Gastrocnemius medialis (tissue), 4 donors: ENCODE measurements at regions not wholly inside any gene's neighbourhood (a gene's known extent, or its start where the extent isn't known, plus 50 kb on each side); places are given as distances from the start of the nearest gene placed in this dataset.
A peak's percentile ranks its signal among the peaks of the same experiment; 100 is the strongest.

Experiments used
- ATAC-seq, 2 donors: fragments of 150-250 bp; one replicate each; pipeline ENCODE4 v1.9.1; 2016
- DNase-seq, 2 donors: peaks; one replicate each; pipeline ENCODE4 v3.0.0-alpha.2; 2019
- H3K27ac ChIP-seq, 4 donors: fragments of 200-600 bp; sonication (generic); 1 replicate in 1 of 4; 2 replicates in 3 of 4; pipeline ENCODE4 v1.5.1; 2016 to 2018; ENCODE audit warnings: mild to moderate bottlenecking in 2 of 4, moderate library complexity in 1 of 4
- H3K27me3 ChIP-seq, 3 donors: fragments of 200-600 bp; sonication (generic) in 2 of 3; 1 replicate in 1 of 3; 2 replicates in 2 of 3; pipeline versions ENCODE4 v1.5.1 to v1.6.0; 2016 to 2019; ENCODE audit warnings: mild to moderate bottlenecking in 1 of 3, moderate library complexity in 1 of 3
- H3K36me3 ChIP-seq, 2 donors: fragments of 200-600 bp; sonication (generic) in 1 of 2; one replicate each; pipeline ENCODE4 v1.5.1; 2017 to 2018
- H3K4me1 ChIP-seq, 2 donors: fragments of 200-600 bp; sonication (generic) in 1 of 2; one replicate each; pipeline ENCODE4 v1.5.1; 2016 to 2017; ENCODE audit warnings: mild to moderate bottlenecking in 2 of 2
- H3K4me3 ChIP-seq, 4 donors: fragments of 200-600 bp; sonication (generic) in 3 of 4; 1 replicate in 1 of 4; 2 replicates in 3 of 4; pipeline ENCODE4 v1.5.1; 2016 to 2019; ENCODE audit warnings: mild to moderate bottlenecking in 2 of 4
- H3K9me3 ChIP-seq, 3 donors: fragments of 200-600 bp; sonication (generic) in 2 of 3; 1 replicate in 1 of 3; 2 replicates in 2 of 3; pipeline ENCODE4 v1.5.1; 2016 to 2019
- CTCF ChIP-seq, 5 experiments: fragments of 450-650 bp in 3 of 5; fragments of 200-600 bp in 2 of 5; sonication (generic) in 2 of 5; IDR thresholded peaks in 4 of 5; conservative IDR thresholded peaks in 1 of 5; 1 replicate in 4 of 5; 2 replicates in 1 of 5; pipeline ENCODE4 v1.5.1; 2016 to 2019; ENCODE audit warnings: antibody characterized with exemption in 5 of 5, mild to moderate bottlenecking in 3 of 5, moderate library complexity in 3 of 5
- POLR2A ChIP-seq, 2 donors: fragments of 450-650 bp; IDR thresholded peaks; one replicate each; pipeline ENCODE4 v1.6.1; 2017; ENCODE audit warnings: antibody characterized with exemption in 2 of 2, mild to moderate bottlenecking in 2 of 2, moderate library complexity in 2 of 2
- in situ Hi-C, 4 donors: fragments of 200-750 bp; cut with MboI; loops; one replicate each; pipeline versions ENCODE4 v1.15.0 to v1.8.0; 2017; ENCODE audit warnings: low sequenced_read_pairs in 4 of 4
- intact Hi-C: fragments of 100-400 bp; cut with DNase I; formaldehyde crosslinking; loops from one replicate; pipeline ENCODE4 v1.15.1; 2023; ENCODE audit warnings: low total_unique reads

GRCh38 chr20:39105551-39105950 lies 143.4 kb downstream of the DHX35 start:
- H3K27ac ChIP-seq, result no peak overlapping the region
- H3K36me3 ChIP-seq, result no peaks in the 10 kb centered on the region
- in situ Hi-C loops (no loop called here), intact Hi-C loops (no loop called here)
- no peaks in the 10 kb centered on the region for H3K4me1 ChIP-seq
- TF ChIP-seq CTCF (IDR thresholded peaks at IDR 0.05 in 4 of 5, conservative IDR thresholded peaks at IDR 0.05 in 1 of 5), result no peak
- no peak for TF ChIP-seq POLR2A (IDR thresholded peaks at IDR 0.05)
- H3K9me3 ChIP-seq, result no peaks in the 10 kb centered on the region
- ATAC-seq, result no peak
- H3K4me3 ChIP-seq, result no peak overlapping the region
- DNase-seq, result no peak
- peaks cover 8 to 14% (median 8%) of the 10 kb centered on the region in 3 donors for H3K27me3 ChIP-seq

DNA sequence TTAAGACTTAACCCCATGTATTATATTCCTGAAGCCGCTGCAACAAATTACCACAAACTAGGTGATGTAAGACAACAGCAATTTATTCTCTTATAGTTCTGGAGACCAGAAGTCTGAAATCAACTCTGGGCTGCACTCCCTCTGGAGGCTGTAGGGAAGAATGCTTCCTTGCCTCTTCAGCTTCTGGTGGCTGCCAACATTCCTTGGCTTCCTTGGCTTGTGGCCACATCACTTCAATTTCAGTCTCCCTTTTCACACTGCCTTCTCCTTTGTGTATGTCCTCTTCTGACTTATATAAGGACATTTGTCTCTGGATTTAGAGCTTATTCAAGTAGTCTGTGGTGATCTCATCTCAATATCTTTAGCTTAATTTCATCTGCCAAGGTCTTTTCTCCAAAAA lies 141.6 kb downstream of the DHX35 start:
- H3K4me3 ChIP-seq, result no peak overlapping the region
- DNase-seq (no peak), ATAC-seq (peak in 1 of 2 donors; percentile 14)
- peaks cover 0 to 1% (median 0%) of the 10 kb centered on the region in 3 donors for H3K27me3 ChIP-seq
- no peak overlapping the region for H3K27ac ChIP-seq
- in situ Hi-C loops (no loop called here), intact Hi-C loops (no loop called here)
- H3K9me3 ChIP-seq, result no peaks in the 10 kb centered on the region
- H3K36me3 ChIP-seq, result no peaks in the 10 kb centered on the region
- TF ChIP-seq CTCF (IDR thresholded peaks at IDR 0.05 in 4 of 5, conservative IDR thresholded peaks at IDR 0.05 in 1 of 5), result no peak
- no peak for TF ChIP-seq POLR2A (IDR thresholded peaks at IDR 0.05)
- no peaks in the 10 kb centered on the region for H3K4me1 ChIP-seq

- Histone ChIP-seq H3K36me3 (no peaks in the 10 kb centered on the region), H3K27me3 (no peaks in the 10 kb centered on the region), H3K27ac (no peak overlapping the region), H3K4me1 (no peaks in the 10 kb centered on the region), H3K4me3 (no peak overlapping the region), H3K9me3 (no peaks in the 10 kb centered on the region)
- DNase-seq, result no peak
- intact Hi-C loops (no loop called here), in situ Hi-C loops (no loop called here)
- no peak for ATAC-seq
- TF ChIP-seq POLR2A (IDR thresholded peaks at IDR 0.05), result no peak
- no peak for TF ChIP-seq CTCF (IDR thresholded peaks at IDR 0.05 in 4 of 5, conservative IDR thresholded peaks at IDR 0.05 in 1 of 5)
Measured at GRCh38 chr20:39103305-39103704, 141.2 kb downstream of the DHX35 start.

GRCh38 chr20:39101895-39102294 lies 139.8 kb downstream of the DHX35 start:
- in situ Hi-C loops, result no loop called here
- Histone ChIP-seq H3K4me3 (no peak overlapping the region), H3K9me3 (no peaks in the 10 kb centered on the region), H3K36me3 (no peaks in the 10 kb centered on the region), H3K27ac (no peak overlapping the region), H3K27me3 (no peaks in the 10 kb centered on the region), H3K4me1 (no peaks in the 10 kb centered on the region)
- intact Hi-C loops, result no loop called here
- DNase-seq (no peak), ATAC-seq (no peak)
- no peak for TF ChIP-seq POLR2A (IDR thresholded peaks at IDR 0.05)

- Histone ChIP-seq H3K4me3 (no peak overlapping the region), H3K27ac (no peak overlapping the region), H3K27me3 (no peaks in the 10 kb centered on the region), H3K36me3 (no peaks in the 10 kb centered on the region), H3K4me1 (no peaks in the 10 kb centered on the region), H3K9me3 (no peaks in the 10 kb centered on the region)
- DNase-seq, result no peak
- intact Hi-C loops (no loop called here), in situ Hi-C loops (no loop called here)
- no peak for TF ChIP-seq CTCF (IDR thresholded peaks at IDR 0.05 in 4 of 5, conservative IDR thresholded peaks at IDR 0.05 in 1 of 5)
- no peak for TF ChIP-seq POLR2A (IDR thresholded peaks at IDR 0.05)
- ATAC-seq, result no peak
Measured at GRCh38 chr20:39100691-39101090, 138.5 kb downstream of the DHX35 start.
